ENCODE measurements at regions not wholly inside any gene's neighbourhood (a gene's known extent, or its start where the extent isn't known, plus 50 kb on each side); places are given as distances from the start of the nearest gene placed in this dataset.

DNA sequence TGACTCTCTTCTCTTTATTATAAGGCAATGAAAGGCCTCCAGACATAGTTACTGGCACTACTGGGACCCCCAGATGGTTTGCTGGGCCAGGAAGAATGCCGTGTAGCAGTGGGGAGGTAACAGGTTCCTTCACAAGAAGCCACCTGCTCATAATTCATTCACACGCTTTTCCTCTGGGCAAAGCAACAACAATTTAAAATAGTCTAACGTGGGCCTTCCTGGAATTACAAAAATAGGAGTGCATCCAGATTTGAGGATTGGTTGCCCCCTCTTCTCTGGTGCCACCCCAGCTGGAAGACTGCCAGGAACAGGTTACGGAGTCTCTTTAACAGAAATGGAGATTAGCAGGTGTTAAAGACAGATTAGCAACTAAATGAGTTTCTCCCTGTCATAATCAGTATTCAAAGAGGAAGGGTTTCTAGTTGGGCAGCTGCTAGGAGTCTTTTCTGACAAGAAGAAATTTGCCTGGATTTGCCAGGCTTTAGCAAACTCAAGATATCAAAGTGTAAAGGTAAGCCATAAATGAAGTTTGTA lies 409.6 kb downstream of the NPIPA8 start:
- H3K4me3 ChIP-seq (ENCODE audit: low read depth, low read length) = no peak overlapping the region
- no peak for DNase-seq (ENCODE audit: low read depth, low spot score)
- in situ Hi-C loops (cut with HindIII; ENCODE audit: low sequenced_read_pairs) = no loop called here
- TF ChIP-seq CTCF (IDR thresholded peaks at IDR 0.05; ENCODE audit: low read depth, low read length) = no peak

- DNase-seq (ENCODE audit: low read depth, low spot score) = no peak
- no peak overlapping the region for H3K4me3 ChIP-seq (ENCODE audit: low read depth, low read length)
- no peak for TF ChIP-seq CTCF (IDR thresholded peaks at IDR 0.05; ENCODE audit: low read depth, low read length)
- in situ Hi-C loops (cut with HindIII; ENCODE audit: low sequenced_read_pairs) = no loop called here
These were observed 410.1 kb downstream of the NPIPA8 start for GRCh38 chr16:17926461-17926860.

DNA sequence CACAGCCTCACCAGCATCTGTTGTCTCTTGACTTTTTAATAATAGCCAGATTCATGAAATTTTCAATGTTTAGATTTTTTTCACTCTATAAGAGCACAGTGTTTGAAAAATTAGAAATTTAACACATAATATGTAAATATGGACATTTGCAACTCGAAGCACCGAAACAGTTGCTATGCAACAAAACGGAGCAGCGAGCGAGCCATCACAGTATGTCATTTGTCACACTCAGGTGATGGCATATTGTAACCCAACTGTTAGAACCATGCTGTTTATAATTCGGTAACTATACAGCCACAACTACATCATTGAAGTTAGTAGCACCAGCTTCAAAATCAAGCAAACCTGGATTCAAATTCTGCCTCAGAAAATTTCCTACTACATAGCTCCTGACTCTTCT lies 410.8 kb downstream of the NPIPA8 start:
- TF ChIP-seq CTCF (IDR thresholded peaks at IDR 0.05; ENCODE audit: low read depth, low read length) = no peak
- in situ Hi-C loops (cut with HindIII; ENCODE audit: low sequenced_read_pairs) = no loop called here
- H3K4me3 ChIP-seq (ENCODE audit: low read depth, low read length) = no peak overlapping the region
- DNase-seq (ENCODE audit: low read depth, low spot score) = no peak

DNA sequence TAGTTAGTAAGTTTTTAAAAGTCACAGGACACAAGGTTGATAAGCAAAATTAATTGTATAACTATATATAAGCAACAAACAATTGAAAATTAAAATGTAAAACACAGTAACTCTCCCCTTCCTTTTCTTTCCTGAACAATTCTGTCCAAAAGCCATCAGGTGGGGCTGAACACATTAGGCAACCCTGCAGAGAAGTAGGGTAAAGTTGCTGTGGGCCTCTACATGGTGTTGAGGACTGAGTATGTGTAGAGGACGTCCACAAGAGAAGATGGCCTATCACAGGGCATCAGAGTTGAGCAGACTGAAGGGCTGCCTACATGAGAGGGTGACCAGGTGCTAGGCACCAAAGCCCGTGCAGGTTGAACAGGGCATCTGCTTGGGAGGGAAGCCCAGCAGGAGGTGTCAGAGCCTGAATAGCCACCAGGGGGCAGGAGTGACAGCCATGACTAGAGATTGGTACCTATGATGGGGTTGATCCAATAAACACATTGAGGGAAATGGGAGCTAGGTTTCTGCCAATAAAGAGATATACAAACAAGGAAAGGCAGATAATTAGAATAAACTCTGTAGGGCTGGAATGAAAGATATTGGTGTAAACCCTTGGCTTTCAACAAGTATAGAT lies 415.1 kb downstream of the NPIPA8 start:
- TF ChIP-seq CTCF (IDR thresholded peaks at IDR 0.05; ENCODE audit: low read depth, low read length) = no peak
- no peak for DNase-seq (ENCODE audit: low read depth, low spot score)

DNA sequence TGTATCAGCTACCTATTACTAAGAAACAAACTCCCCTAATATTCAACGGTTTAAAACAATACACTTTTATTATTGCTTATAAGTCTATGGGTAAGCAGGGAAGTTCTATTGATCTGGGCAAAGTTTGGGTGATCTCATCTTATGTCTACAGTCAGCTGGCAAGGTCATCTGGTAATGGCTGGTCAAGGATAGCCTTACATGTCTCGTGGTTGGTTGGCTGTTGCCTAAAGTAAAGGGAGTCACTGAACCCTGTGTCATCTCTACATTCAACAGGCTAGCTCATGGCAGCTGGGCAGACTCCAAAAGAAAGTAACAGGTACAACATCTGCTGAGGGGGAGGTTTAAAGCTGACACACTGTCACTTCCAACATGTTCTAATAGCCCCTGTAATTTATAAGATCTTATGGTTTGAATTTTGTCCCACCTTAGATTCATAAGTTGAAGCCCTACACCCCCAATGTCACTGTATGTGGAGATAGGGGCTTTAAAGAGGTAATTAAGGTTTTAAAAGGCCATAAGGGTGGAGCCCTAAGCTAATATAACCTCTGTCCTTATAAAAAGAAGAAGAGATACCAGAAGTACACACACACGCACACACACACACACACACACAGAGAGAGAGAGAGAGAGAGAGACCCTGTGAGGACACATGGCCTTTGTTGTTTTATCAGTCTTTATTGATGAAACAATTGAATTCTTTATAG lies 419.1 kb downstream of the NPIPA8 start:
- in situ Hi-C loops (cut with HindIII; ENCODE audit: low sequenced_read_pairs) = no loop called here
- no peak for DNase-seq (ENCODE audit: low read depth, low spot score)
- no peak overlapping the region for H3K4me3 ChIP-seq (ENCODE audit: low read depth, low read length)
- TF ChIP-seq CTCF (IDR thresholded peaks at IDR 0.05; ENCODE audit: low read depth, low read length) = no peak

More for the DNA sequence above, 415.1 kb downstream of the NPIPA8 start:
- H3K4me3 ChIP-seq (ENCODE audit: low read depth, low read length) = no peak overlapping the region
- in situ Hi-C loops (cut with HindIII; ENCODE audit: low sequenced_read_pairs) = no loop called here

- no peak overlapping the region for H3K4me3 ChIP-seq (ENCODE audit: low read depth, low read length)
- no peak for TF ChIP-seq CTCF (IDR thresholded peaks at IDR 0.05; ENCODE audit: low read depth, low read length)
- no peak for DNase-seq (ENCODE audit: low read depth, low spot score)
- in situ Hi-C loops (cut with HindIII; ENCODE audit: low sequenced_read_pairs) = no loop called here
These were observed 420.7 kb downstream of the NPIPA8 start for GRCh38 chr16:17915791-17916190.

Data from astrocyte of the spinal cord (primary cell).